HEK293T (cell line): ENCODE measurements at regions not wholly inside any gene's neighbourhood (a gene's known extent, or its start where the extent isn't known, plus 50 kb on each side); places are given as distances from the start of the nearest gene placed in this dataset.

Experiments
- CTCF ChIA-PET: fragments of 350-600 bp; formaldehyde crosslinking; extraction: SDS; loops from one replicate; lab custom pipeline; 2021; ENCODE audit warnings: antibody characterized with exemption, inconsistent platforms; lab: Yijun Ruan, JAX
- POLR2A ChIA-PET: fragments of 350-600 bp; formaldehyde crosslinking; extraction: SDS; loops from one replicate; lab custom pipeline; 2020; ENCODE audit warnings: antibody characterized with exemption, inconsistent platforms; lab: Yijun Ruan, JAX
- DNase-seq: peaks from one replicate; pipeline ENCODE4 v3.0.0; 2012; ENCODE audit warnings: mixed read lengths; ENCODE audit errors: extremely low spot score
- ARNT ChIP-seq: fragments of 450-650 bp; IDR thresholded peaks from 2 replicates; pipeline ENCODE4 v1.6.1; 2017; ENCODE audit warnings: mild to moderate bottlenecking
- BHLHE40 ChIP-seq: fragments of 450-650 bp; IDR thresholded peaks from 2 replicates; pipeline ENCODE4 v1.6.1; 2016; ENCODE audit warnings: mild to moderate bottlenecking, moderate library complexity, borderline replicate concordance
- CTBP1 ChIP-seq: fragments of 450-650 bp; IDR thresholded peaks from 2 replicates; pipeline ENCODE4 v1.6.1; 2016; ENCODE audit warnings: borderline replicate concordance
- ELF4 ChIP-seq: fragments of 450-650 bp; IDR thresholded peaks from 2 replicates; pipeline ENCODE4 v1.6.1; 2017; ENCODE audit warnings: antibody characterized with exemption
- FOXA1 ChIP-seq: fragments of 450-650 bp; IDR thresholded peaks from 2 replicates; pipeline ENCODE4 v1.6.1; 2016; ENCODE audit warnings: mild to moderate bottlenecking
- FOXK2 ChIP-seq: fragments of 450-650 bp; IDR thresholded peaks from 2 replicates; pipeline ENCODE4 v1.6.1; 2016; ENCODE audit warnings: mild to moderate bottlenecking
- FOXM1 ChIP-seq: fragments of 450-650 bp; IDR thresholded peaks from 2 replicates; pipeline ENCODE4 v1.6.1; 2017; ENCODE audit warnings: mild to moderate bottlenecking, borderline replicate concordance
- HDGF ChIP-seq: fragments of 450-650 bp; IDR thresholded peaks from 2 replicates; pipeline ENCODE4 v1.6.1; 2017; ENCODE audit warnings: antibody characterized with exemption, borderline replicate concordance
- L3MBTL2 ChIP-seq: fragments of 450-650 bp; conservative IDR thresholded peaks from 2 replicates; pipeline ENCODE4 v1.6.1; 2016; ENCODE audit warnings: mild to moderate bottlenecking
- NFRKB ChIP-seq: fragments of 450-650 bp; IDR thresholded peaks from 2 replicates; pipeline ENCODE4 v1.6.1; 2016; ENCODE audit warnings: mild to moderate bottlenecking, moderate library complexity
- PKNOX1 ChIP-seq: fragments of 450-650 bp; IDR thresholded peaks from 2 replicates; pipeline ENCODE4 v1.6.1; 2016
- SP1 ChIP-seq: fragments of 450-650 bp; IDR thresholded peaks from 2 replicates; pipeline ENCODE4 v1.6.1; 2017
- SUZ12 ChIP-seq: fragments of 450-650 bp; IDR thresholded peaks from 2 replicates; pipeline ENCODE4 v1.6.1; 2016; ENCODE audit warnings: mild to moderate bottlenecking
- TARDBP ChIP-seq: fragments of 450-650 bp; IDR thresholded peaks from 2 replicates; pipeline ENCODE4 v1.6.1; 2016
- ZNF384 ChIP-seq: fragments of 450-650 bp; IDR thresholded peaks from 2 replicates; pipeline ENCODE4 v1.6.1; 2016

- POLR2A ChIA-PET: no interaction called here
- TF ChIP-seq PKNOX1: no peak
- TF ChIP-seq NFRKB: no peak
- TF ChIP-seq ELF4: no peak
- no peak for TF ChIP-seq L3MBTL2
- TF ChIP-seq ARNT: no peak
- TF ChIP-seq ZNF384: no peak
- no peak for TF ChIP-seq FOXM1
- no peak for TF ChIP-seq HDGF
- no peak for TF ChIP-seq TARDBP
- no peak for TF ChIP-seq BHLHE40
- DNase-seq: peak; percentile 42
- CTCF ChIA-PET: interaction anchor here (0.6 kb wide), 1 partner anchor 442 kb away, joined by 3 read pairs; no protein-coding TSS in a partner anchor
These were observed 81.7 kb downstream of the WNT5A start for GRCh38 chr3:55405436-55405835.

- TF ChIP-seq SP1: no peak
- no peak for TF ChIP-seq BHLHE40
- no peak for TF ChIP-seq ELF4
- no peak for TF ChIP-seq FOXA1
- no peak for TF ChIP-seq SUZ12
- no peak for TF ChIP-seq FOXK2
- TF ChIP-seq TARDBP: no peak
- TF ChIP-seq L3MBTL2: no peak
- TF ChIP-seq PKNOX1: no peak
- CTCF ChIA-PET: no interaction called here
- no peak for DNase-seq
- POLR2A ChIA-PET: no interaction called here
These were observed 84.1 kb downstream of the WNT5A start for GRCh38 chr3:55402886-55403609.

- no peak for DNase-seq
- TF ChIP-seq FOXA1 (no peak), CTBP1 (no peak), TARDBP (no peak), FOXK2 (no peak), ELF4 (no peak), ZNF384 (no peak)
- ChIA-PET CTCF (no interaction called here), POLR2A (no interaction called here)
These were observed 106.5 kb downstream of the WNT5A start for GRCh38 chr3:55380561-55380960.

GRCh38 chr3:55376753-55377347 lies 110.3 kb downstream of the WNT5A start:
- CTCF ChIA-PET: no interaction called here
- no peak for DNase-seq
- POLR2A ChIA-PET: no interaction called here
- TF ChIP-seq BHLHE40: no peak
- TF ChIP-seq NFRKB: no peak

GRCh38 chr3:55373423-55373822 lies 113.7 kb downstream of the WNT5A start:
- DNase-seq: no peak
- ChIA-PET CTCF (no interaction called here), POLR2A (no interaction called here)
- TF ChIP-seq L3MBTL2: no peak
- TF ChIP-seq NFRKB: no peak
- no peak for TF ChIP-seq CTBP1

- DNase-seq: no peak
- CTCF ChIA-PET: no interaction called here
- POLR2A ChIA-PET: no interaction called here
- TF ChIP-seq FOXA1 (no peak), SUZ12 (no peak), FOXM1 (no peak), ARNT (no peak), ZNF384 (no peak), BHLHE40 (no peak), TARDBP (no peak), L3MBTL2 (no peak), FOXK2 (no peak), PKNOX1 (no peak)
These were observed 116.8 kb downstream of the WNT5A start for GRCh38 chr3:55370272-55370671.

GRCh38 chr3:55369141-55369847 lies 117.8 kb downstream of the WNT5A start:
- ChIA-PET CTCF (no interaction called here), POLR2A (no interaction called here)
- DNase-seq: no peak
- TF ChIP-seq PKNOX1: peak; percentile 86
- TF ChIP-seq SUZ12: no peak
- TF ChIP-seq FOXM1: no peak
